CD4-positive, alpha-beta T cell treated with Interleukin-17A for 1 hour (primary cell): ENCODE measurements at regions not wholly inside any gene's neighbourhood (a gene's known extent, or its start where the extent isn't known, plus 50 kb on each side); places are given as distances from the start of the nearest gene placed in this dataset.
"Not testable (repeated sequence)": the region's sequence is repeated elsewhere in the genome, so short reads cannot be mapped to it uniquely, and the experiment has no call there.

Experiments
- DNase-seq: peaks from one replicate; pipeline ENCODE4 v3.0.0-alpha.2; 2020

DNA sequence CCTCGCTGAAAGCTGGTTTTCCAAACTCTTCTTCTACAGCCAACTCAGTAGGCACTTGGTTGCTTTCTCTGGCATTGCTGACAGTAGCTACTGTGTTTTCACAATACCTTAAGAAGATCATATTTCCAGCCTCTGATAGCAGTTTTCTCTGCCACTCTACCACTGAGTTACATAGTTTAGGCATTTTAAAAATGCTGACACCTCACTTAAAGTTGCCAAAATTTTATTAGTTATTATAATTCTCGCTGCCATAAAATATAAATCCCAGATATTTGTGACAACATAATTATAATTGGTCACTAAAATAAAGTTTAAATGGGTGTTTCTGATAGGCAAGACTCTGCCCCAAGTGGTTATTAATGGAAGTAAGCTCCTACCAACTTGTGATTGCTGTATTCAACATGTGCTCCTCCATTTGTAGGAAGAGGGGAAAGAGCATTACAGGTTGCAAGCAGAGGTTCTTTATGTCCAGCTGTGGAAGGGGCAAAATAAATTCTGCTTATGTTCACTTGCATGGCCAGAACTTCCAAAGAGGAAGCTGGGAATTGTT lies 1202.8 kb downstream of the CNTNAP5 start:
- DNase-seq: no peak

DNA sequence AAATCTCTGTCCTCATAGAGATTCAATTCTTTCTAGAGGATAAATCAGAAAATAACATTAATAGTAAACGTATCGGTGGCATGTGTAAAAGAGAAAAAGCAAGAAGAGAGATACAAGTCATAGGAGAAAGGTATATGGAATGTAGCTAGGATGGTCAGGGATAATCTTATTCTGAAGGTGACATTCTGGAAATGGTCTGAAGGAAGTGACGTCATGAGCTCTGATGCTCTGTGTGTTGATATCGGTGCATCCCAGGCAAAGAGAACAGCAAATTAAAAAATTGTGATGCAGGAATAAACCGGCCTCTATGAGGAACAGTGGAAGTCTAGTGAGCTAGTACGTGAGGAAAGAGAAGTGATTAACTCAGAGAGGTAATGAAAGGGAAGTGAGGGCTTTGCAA lies 1215.8 kb downstream of the CNTNAP5 start:
- no peak for DNase-seq

DNA sequence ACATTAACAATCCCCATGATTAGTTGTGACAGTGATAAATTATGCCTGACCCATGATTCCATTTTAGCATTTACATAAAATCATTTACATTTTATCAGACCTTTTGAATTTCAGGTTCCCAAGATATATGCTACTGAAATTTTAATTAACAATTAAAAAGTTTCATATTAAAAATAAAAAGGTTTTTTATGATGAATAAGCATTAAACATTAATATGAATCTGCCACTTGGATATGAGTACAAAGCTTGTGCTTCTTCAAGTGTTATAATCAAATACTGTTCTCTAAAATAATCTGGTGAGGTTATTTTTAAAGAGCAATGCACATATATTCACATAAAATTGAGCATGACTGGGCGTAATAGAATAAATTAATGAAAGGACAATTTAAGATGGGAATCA lies 1218.0 kb downstream of the CNTNAP5 start:
- no peak for DNase-seq

DNA sequence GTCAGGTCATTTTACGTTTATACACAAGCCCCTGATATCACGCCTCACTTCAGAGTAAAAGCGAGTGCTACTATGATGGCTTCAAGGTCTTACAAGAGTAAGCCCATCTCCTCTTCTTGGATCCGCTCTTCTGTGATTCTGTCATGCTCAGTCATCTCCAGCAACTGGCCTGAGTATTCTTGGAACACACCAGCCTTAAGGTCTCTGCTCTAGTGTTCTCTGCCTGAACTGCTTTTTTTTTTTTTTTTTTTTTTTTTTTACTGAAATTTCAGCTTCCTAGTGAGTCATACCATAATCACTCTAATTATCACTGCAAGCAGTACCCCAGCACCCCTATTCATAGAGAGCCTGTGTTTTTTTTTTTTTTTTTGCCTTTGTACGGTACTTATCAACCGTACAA lies 1228.9 kb downstream of the CNTNAP5 start:
- no peak for DNase-seq

DNA sequence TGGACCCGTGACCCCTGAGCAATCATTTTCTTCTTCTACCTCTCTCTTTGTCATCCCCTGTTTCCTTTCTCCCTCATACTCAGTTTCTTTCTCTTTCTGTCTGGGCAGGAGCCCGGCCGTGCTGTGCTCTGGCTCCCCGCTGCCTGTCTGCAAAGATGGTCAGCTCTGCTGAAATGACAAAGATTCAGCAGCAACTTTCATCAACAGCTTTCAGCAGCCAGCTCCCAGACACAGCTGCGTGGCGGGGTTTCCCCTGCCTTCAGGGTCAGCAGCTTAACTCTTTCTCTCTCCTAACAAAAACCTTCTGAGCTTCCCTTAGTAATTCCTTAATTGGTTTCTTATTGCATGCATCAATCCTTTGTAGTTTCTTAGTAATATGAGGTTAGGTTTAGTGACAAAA lies 1234.4 kb downstream of the CNTNAP5 start:
- DNase-seq: no peak

DNA sequence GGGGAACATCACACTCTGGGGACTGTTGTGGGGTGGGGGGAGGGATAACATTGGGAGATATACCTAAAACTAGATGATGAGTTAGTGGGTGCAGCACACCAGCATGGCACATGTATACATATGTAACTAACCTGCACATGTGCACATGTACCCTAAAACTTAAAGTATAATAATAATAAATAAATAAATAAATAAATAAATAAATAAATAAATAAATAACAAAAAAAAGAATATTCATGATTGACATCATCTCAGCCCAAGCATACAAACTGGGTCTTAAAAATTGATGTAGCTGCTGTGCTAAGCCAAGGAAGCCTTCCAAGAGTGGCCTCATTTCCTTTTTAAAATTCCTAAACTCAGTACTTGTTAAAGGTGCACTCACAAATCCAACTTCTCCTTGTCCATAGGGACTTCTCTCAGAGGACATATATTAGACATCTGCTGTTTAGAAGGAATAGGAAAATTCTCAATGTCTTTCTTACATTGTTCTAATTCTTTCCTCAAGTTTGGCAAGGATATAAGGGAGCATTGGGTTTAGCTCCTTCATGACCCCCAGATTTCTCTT lies 1235.4 kb downstream of the CNTNAP5 start:
- DNase-seq: not testable (repeated sequence)

DNA sequence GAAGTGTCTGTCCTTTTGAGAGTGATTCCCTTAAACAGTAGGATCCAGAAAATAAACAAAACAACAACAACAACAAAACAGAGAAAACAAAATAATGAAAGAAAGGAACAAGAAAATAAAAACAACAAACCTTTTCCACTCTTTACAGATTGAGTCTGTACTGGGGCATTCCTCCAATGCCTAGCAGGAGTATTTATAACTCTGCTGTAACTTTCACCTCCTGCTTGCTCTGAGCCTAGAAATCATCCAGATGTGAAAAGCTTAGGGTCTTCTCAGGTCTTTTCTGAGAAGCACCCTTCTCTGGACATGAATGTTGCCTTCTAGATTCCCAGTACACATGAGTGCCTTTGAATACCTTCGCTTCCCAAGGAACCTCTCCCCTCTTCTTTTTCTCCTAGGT lies 1239.4 kb downstream of the CNTNAP5 start:
- no peak for DNase-seq

DNA sequence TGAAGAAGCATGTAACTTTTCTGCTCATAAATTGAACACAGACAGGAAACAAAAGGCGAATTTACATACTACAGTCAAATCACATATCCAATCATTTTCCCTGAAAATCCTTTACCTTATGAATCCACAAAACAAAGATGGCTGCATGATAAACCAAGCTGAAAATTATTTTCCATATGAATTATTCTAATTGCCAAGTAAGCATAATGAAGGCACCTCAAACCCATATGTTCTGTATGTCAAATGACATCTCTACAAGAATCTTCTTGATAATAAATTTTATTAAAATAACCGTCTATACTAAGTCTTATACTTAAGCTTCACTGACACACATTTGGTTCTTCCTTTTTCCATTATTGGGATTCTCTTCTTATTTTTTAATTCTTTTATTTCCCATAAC lies 1242.6 kb downstream of the CNTNAP5 start:
- DNase-seq: no peak

DNA sequence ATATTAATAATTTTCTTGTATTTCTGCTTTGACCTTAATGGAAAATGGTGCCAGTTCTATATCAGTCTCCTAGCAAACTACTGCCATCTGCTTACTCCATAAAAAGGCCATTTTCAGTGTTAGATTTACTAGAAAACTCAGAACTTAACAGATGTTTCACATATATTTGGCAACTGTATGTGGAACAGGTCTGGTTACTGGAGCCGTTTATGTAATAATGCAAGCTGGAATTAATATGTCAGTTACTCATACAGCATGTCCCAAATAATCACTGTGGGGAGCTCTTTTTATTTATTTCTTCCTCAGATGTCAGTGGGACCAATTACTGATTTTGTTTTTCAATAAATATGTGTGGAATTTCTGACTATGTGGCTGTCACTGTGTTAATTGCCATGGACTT lies 1247.6 kb downstream of the CNTNAP5 start:
- no peak for DNase-seq

DNA sequence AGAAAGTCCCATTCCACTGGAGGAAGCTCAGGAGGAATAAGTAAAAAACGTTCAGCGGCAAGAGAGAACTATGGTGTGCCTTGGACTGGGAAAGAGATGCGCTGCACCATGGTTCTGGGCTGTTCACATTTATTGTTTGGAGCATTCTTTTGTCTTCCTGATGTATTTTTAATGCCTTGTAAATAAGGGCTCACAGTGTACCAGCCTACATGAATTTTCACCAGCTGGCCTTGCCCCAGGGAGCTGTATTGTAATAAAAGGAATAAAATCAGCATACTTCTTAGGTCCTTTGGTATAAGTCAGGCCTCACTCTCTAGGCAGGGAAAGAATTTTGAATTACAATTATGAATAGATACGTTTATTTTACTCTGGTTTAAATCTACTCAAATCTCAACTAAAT lies 1249.6 kb downstream of the CNTNAP5 start:
- no peak for DNase-seq

DNA sequence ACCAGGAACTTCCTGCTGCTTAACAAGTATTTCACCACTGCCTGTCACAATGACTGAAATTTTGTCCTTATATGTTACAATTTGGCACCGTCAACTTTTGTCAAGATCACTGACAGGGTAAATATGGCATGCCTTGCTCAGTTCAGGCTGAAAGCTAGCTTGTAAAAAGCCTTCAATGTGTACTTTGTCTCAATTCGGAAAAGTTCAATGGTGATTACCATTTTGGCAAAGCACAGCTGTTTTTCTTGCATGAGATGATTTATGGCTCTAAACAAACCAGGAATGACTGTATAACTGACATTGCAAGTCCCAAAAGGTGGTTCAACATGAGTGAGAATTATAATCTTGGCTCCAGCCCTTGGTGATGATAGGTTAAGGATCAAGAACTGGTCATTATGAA lies 1255.2 kb downstream of the CNTNAP5 start:
- no peak for DNase-seq

DNA sequence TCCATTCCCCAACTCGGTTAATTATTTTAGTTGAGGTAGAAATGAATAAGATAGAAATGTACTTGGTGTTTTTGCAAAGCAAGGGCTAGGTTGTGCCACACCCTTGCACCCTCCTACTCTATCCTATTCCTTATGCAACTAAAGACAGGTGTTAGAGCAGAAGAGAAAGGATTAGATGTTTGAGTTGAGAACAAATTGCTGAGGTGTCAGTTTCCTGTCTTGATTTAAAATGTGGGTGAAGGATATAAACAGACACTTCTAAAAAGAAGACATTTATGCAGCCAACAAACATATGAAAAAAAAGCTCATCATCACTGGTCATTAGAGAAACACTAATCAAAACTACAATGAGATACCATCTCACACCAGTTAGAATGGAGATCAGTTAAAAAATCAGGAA lies 1256.2 kb downstream of the CNTNAP5 start:
- DNase-seq: no peak

DNA sequence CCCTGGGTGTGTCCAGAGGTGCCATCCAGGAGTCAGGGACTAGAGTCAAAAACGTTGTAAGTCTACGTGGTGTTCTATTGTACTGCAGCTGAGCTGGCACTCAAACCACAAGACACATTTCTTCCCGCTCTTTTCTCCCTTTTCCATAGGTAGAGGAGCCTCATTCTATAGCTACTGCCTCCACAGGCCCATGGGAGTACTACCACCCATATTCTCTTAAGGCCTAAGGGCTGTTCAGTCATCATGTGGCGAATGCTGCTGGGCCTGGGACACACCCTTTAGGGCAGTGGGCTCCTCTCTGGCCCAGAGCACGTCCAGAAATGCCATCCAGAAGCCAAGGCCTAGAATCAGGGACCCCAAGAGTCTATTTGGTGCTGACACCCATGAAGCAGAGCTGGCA lies 1271.7 kb downstream of the CNTNAP5 start:
- DNase-seq: no peak

DNA sequence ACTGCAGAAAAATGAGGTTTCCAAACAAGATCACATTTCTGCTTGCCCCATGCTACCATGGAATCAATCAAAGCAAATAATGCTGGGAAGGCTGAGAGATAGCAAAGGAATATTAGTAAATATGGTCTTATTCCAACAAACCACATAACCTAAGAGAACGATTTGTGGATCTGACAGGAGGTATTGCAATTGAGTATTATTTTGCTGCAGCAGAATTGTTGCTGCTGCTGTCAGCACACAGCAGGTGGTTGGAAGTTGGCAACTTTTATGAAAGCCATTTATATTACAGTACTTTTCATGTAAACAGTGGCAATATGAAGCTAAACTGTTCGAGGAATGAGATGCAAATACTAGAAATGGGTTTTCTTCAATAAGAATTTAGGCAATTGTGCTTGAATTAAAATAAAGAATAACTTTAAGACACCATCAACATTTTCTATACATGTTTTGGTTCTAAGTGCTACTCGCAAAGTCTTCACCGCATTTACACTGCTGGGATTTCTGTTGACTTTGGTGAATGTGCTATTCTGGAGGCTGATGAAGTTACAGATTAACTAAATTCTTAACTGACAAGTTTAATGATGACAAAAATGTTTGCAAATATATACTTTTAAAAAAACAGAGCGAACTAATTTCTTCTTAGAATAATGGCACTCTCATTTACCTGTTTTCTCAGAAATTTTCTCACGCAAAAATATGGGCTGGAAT lies 1285.7 kb downstream of the CNTNAP5 start:
- no peak for DNase-seq

DNA sequence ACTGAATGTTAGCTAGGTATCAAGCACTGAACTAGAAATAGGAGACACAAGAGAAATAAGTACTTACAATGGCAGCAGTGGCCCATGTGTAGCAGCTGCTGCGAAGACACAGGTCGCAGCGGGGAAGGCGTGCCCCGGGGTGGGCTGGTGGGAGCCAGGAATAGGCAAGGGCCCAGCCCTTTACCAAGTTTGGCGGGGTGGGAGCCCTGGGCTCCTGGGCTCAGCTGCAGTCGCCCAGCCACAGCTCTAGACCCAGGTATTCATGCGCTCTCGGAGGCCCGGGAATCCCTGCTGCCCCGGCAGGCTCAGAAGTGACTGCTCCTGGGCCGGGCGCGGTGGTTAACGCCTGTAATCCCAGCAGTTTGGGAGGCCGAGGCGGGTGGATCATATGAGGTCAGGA lies 1287.3 kb downstream of the CNTNAP5 start:
- DNase-seq: no peak

DNA sequence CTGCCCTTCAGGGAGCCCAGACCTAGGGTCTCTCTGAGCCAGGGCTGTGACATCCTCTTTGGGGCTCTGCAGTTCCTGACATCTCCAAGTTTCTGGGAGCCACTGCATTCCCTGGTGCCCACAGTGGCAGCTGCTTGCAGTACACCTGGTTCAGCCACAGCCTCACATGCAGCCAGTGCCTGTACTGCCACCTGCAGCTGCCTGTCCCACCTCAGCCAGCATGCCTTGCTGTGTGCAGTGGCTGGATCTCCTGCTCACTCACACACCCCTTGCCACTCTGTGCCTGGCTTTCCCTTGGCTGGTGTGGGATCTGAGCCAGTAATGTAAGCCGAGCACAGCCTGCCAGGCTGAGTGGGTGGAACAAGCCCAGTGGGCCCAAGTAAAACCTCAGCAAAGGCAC lies 1288.7 kb downstream of the CNTNAP5 start:
- no peak for DNase-seq

DNA sequence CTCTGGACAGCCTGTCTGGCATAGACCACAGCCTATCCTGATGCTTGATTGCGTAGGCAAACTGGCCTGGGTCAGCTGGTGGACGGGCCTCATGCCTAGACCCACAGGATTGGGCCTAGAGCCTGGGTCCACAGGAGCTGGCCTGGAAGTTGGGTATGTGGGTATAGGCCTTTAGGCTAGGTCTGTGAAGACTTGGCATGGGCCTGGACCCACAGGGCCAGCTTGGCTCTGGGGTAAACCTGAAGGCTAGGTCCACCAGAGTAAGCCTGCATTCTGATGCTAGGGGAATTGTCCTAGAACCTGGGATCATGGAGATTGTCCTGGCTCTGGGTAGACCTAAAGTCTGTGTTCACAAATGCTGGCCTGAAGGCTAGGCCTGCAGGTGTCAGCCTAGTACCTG lies 1293.7 kb downstream of the CNTNAP5 start:
- DNase-seq: no peak

DNA sequence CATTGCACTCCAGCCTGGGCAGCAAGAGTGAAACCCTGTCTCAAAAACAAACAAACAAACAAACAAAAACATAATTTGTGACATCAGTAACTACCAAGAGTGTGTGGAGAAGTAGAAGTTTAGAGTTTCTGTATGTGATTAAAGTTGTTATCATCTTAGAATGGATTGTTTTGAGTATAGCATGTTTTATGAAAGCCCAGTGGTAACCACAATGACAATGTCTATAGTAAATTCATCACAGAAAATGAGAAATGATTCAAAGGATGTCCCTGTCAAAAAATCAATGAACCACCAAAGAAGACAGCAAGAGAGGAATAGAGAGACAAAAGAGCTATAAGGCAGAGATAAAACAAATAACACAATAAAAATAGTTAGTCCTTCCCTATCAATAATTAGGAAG lies 1299.2 kb downstream of the CNTNAP5 start:
- DNase-seq: no peak

DNA sequence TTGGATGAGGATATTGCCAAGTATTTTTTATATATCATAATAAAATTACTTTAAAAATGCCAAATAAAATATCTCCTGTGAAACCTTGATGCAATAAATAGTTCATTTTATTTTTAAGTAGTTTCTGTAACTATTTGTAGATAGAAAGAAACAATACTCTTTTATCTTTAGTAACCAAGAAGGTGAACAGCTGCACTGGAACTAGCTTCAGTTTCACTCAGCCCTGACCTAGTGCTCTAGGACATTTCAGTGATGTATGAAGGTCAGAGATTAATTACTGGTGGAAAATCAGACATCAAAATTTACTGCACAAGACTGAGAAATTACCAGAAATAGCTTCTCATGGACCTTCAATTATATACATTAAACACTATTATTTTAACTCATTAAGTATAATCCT lies 1305.0 kb downstream of the CNTNAP5 start:
- DNase-seq: no peak

DNA sequence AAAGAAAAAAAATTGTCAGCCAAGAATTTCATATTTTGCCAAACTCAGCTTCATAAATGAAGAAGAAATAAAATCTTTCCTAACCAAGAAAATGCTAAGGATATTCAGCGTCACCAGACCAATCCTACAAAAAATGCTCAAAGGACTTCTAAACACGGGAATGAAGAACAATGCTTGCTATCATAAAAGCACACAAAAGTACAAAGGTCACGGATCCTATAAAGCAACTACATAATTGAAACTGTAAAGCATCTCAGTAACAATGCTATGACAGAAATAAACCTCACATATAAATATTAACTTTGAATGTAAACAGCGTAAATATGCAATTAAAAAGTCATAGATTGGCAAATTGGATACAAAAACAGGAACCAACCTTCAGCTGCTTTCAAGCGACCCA lies 1314.6 kb upstream of the GYPC start:
- no peak for DNase-seq

DNA sequence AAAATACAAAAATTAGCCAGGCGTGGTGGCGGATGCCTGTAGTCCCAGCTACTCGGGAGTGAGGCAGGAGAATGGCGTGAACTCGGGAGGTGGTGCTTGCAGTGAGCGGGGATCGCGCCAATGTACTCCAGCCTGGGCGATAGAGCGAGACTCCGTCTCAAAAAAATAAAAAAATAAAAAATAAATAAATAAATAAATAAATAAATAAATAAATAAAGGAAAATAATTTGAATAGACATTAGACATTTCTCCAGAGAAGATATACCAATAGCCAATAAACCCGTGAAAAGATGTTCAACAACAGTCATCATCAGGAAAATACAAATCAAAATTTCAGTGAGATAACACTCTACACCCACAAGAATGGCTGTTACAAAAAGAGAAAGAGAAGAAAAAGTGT lies 1302.4 kb upstream of the GYPC start:
- not testable (repeated sequence) for DNase-seq

DNA sequence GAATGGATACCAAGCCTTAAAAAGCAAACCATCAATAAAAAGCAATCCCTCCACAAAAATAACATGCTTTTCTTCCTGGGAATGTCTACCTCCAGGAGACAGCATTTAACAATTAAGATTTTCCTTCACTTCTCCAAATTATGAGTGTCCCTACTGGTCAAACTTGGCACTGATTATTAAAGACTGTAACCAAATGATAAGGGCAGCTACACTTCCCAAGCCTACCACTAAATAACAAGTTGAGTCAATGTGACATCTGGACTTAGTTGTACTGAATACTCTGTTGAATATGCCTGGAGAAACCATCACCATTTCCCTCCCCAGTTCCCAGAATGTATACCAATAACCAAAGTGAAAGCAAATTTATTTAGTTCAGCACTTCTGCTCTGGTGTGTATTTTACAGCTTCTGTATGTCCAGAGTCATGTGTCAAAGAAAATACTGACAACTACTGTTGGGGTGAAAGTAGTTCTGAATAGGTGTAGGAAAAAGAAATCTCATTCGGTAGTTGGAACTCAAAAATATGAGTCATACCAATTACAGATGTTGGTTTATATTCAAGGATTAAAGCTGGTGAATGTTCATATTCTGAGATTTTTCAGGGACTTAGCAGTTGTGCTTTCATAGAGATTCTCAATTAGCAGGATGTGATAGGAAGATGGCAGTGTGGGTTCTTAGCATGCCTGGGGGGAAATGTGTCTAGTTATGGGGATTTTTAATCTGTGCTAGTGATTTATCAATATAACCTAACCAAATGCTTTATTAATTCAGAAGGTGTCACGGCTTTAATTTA lies 1291.6 kb upstream of the GYPC start:
- no peak for DNase-seq

DNA sequence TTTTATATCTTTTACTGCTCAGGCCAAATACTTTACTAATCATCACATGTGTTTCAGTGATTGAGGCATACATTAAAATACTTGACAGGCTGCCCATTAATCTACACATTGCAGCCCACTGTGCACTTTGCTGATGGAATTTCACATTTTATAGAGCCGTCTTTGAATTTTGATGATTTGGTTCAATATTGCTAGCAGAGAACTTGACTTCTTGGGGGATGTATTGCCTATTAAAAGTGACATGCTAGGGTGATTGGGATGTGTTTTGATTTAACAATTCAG lies 1291.0 kb upstream of the GYPC start:
- no peak for DNase-seq

DNA sequence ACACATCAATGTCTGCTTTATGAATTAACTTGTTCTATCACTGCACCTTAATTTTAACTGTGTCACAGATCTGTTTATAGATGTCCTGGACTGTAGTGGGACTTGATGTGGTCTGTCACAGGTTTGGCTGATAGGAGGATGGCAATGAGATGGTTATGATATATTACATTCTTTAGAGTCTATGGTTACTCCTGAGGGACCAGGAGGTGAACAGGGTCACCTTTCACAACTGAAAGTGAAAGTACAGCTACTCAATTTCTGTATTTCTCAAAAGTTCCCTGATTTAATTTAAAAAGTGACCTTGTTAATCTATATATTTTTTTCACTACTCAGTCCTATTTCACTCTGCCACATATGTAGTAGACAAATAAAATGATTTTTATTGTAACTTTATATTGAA lies 1284.1 kb upstream of the GYPC start:
- DNase-seq: no peak
